ENCODE measurements at regions not wholly inside any gene's neighbourhood (a gene's known extent, or its start where the extent isn't known, plus 50 kb on each side); places are given as distances from the start of the nearest gene placed in this dataset.

- no peak for DNase-seq (ENCODE audit: low spot score)
These were observed 250.7 kb downstream of the TBC1D4 start for GRCh38 chr13:75231235-75231634.

GRCh38 chr13:75226733-75227435, 255.1 kb downstream of the TBC1D4 start:
- peak; percentile 63 for DNase-seq (ENCODE audit: low spot score)

DNA sequence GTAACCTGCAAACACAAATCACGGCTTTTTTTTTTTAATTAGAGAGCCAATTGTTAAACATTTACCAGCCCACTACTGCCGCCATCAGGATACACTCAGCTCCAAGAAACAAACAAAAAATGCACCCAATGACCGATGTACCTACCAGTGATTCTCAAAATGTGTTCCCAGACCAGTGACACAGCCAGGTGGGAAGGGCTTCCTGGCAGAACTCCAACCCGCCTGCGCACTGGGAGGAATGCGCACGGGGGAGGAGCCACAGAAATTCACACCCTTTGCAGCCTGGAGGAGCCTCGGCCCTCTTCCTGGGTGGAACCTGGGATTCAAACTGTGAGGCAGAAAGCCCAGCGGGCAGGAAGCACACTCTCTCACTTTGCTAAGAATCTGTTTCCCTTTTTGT, 255.9 kb downstream of the TBC1D4 start:
- no peak for DNase-seq (ENCODE audit: low spot score)

DNA sequence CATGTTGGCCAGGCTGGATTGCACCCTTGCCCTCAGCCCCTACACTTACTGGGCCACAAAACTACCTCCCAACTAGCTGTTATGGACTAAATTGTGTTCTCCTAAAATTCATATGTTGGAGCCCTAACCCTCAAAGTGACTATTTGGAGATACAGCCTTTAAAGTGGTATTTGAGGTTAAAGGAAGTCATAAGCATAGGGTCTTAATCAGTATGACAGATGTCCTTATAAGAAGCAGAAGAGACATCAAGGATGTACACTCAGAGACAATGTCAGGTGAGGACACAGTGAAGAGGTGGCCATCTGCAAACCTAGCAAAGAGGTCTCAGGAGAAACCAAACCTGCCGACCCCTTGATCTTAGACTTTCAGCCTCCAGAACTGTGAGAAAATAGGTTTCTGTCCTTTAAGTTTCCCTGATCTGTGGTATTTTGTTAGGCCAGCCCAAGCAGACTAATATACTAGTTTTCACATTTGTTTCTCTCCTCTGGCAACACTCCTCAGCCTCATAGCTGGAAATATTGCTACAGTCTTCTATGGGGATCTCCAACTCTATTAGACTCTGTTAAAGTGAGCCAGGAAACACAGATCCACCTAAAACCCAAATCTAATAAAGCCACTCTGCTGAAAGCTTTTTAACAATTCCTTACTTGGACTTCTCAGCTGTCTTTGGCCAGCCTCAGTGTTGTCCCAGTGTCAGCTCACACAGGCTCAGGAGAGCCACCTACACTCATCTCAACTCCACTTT, 256.5 kb downstream of the TBC1D4 start:
- DNase-seq (ENCODE audit: low spot score): no peak

- DNase-seq (ENCODE audit: low spot score): no peak
These were observed 257.8 kb downstream of the TBC1D4 start for GRCh38 chr13:75224053-75224742.

DNA sequence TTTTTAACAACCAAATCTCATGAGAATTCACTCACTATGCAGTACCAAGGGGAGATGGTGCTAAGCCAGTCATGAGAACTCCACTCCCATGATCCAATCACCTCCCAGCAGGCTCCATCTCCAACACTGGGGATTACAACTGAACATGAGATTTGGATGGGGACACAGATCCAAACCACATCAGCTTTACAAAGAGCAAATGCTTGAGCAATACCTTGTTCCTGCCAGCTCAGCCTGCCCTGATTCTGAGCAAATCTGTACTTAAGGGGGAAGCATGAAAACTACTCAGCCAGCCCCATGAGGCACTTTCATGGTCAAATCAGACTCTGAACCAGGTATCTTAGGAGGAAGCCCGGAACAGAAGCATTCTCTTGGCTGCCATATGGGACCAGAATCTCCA, 259.9 kb downstream of the TBC1D4 start:
- DNase-seq (ENCODE audit: low spot score): no peak

- no peak for DNase-seq (ENCODE audit: low spot score)
These were observed 261.1 kb downstream of the TBC1D4 start for GRCh38 chr13:75220861-75221260.

- DNase-seq (ENCODE audit: low spot score): no peak
These were observed 261.8 kb downstream of the TBC1D4 start for GRCh38 chr13:75220238-75220542.

GRCh38 chr13:75219479-75220237, 262.3 kb downstream of the TBC1D4 start:
- DNase-seq (ENCODE audit: low spot score): peak; percentile 85

GRCh38 chr13:75217949-75218348, 264.0 kb downstream of the TBC1D4 start:
- no peak for DNase-seq (ENCODE audit: low spot score)

DNA sequence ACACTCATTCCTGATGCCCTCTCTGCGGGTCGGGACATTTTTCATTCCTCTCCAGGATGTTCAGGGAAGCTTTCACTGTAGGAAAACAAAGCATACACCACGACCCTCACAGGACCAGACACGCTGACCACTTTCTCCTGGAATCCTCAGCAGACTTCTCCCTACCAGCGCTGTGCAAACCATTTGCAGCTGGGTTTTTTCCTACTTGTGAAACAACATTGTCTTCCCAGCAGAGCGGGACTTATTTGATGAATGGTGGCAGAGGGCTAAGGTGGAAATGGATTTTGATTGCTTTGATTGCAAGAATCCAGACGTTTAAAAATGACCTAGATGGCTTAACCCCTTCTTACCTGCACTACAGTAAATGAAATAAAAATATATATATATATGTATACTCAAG, 265.9 kb downstream of the TBC1D4 start:
- DNase-seq (ENCODE audit: low spot score): no peak

DNA sequence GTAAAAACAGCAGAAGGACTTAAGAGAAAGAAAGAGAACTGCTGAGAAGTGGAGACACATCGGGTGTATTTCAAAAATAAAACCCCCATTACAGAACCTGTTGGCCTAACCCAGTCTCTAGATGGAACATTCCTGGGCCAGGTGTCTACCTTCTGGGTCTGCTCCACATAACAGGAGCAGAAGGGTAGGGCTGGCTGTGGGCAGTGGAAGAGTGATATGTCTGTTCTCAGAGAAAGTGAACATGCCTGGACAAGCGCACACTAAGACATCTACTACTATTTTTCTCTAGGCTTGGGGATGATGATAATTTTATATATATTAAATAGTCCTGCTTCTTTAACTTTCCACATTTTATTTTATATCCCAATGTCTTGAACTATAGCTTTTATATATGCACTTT, 267.1 kb downstream of the TBC1D4 start:
- no peak for DNase-seq (ENCODE audit: low spot score)

DNA sequence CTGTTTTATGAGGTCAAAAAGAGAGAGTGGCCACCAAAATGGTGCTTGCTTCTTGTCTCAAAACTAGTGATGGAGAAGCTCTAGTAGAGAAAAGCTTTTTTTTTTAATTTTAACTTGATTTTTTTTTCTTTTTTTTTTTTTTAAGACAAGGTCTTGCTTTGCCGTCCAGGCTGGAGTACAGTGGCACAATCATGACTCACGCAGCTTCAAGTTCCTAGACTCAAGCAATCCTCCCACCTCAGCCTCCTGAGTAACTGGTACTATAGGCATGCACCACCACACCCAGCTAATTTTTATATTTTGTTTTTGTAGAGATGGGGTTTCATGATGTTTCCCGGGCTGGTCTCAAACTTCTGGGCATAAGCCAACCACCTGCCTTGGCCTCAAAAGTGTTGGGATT, 279.0 kb downstream of the TBC1D4 start:
- no peak for DNase-seq (ENCODE audit: low spot score)

DNA sequence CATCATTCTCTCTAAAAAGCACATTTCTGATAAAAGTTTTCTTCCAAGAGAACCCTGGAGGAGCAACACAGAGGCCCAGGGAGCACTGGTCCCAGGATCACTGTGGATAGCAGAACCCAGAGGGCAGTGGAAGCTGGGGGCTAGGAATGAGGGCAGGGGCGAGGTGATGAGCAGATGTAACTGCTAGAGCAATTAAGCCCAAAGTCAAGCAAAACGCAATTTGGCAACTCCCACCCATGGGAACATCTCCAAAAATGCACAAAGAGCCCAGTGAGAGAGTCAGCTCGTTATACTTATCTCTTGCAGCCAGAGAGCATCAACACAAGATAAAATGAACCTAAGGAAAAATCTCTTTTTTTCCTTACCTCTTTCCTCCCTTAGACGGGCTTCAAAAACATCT, 284.2 kb downstream of the TBC1D4 start:
- DNase-seq (ENCODE audit: low spot score): no peak

GRCh38 chr13:75196147-75196837, 285.7 kb downstream of the TBC1D4 start:
- no peak for DNase-seq (ENCODE audit: low spot score)

- DNase-seq (ENCODE audit: low spot score): no peak
These were observed 286.3 kb downstream of the TBC1D4 start for GRCh38 chr13:75195495-75196146.

GRCh38 chr13:75194717-75195462, 287.1 kb downstream of the TBC1D4 start:
- DNase-seq (ENCODE audit: low spot score): no peak

DNA sequence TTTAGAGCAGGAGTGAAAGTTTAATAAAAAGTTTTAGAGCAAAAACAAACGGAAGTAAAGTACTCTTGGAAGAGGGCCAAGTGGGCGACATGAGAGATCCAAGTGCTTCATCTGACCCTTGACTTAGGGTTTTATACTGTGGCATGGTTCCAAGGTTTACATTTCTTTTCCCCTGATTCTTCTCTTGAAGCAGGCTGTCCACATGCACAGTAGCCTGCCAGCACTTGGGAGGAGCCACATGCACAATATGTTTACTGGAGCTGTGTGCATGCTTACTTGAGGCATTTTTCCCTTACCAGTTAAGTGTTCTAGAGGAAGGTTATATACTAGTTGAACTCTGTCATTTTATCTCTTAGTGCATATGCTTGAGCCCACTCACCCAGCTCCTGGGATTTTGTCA, 295.6 kb downstream of the TBC1D4 start:
- no peak for DNase-seq (ENCODE audit: low spot score)

DNA sequence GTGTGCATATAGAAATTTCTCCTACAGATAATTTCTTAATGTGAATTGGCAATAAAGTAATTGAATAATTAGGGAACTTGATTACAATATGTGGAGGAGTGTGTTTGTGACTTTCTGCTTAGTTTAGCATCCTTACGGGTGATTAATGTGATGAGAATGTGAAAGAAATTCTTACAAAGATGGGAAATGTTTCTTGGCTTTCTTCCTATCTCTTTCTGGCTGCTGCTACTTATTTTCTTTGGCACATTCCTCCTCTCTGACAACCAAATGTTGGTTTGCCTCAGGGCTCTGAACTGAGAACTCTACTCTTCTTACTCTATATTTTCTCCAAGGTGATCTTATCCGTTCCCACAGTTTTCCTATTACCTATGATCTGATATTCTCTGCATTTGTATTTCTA, 300.1 kb downstream of the TBC1D4 start:
- no peak for DNase-seq (ENCODE audit: low spot score)

- no peak for DNase-seq (ENCODE audit: low spot score)
These were observed 301.0 kb downstream of the TBC1D4 start for GRCh38 chr13:75180805-75181455.
